ENCODE measurements at regions not wholly inside any gene's neighbourhood (a gene's known extent, or its start where the extent isn't known, plus 50 kb on each side); places are given as distances from the start of the nearest gene placed in this dataset.
"Not testable (repeated sequence)": the region's sequence is repeated elsewhere in the genome, so short reads cannot be mapped to it uniquely, and the experiment has no call there.

DNA sequence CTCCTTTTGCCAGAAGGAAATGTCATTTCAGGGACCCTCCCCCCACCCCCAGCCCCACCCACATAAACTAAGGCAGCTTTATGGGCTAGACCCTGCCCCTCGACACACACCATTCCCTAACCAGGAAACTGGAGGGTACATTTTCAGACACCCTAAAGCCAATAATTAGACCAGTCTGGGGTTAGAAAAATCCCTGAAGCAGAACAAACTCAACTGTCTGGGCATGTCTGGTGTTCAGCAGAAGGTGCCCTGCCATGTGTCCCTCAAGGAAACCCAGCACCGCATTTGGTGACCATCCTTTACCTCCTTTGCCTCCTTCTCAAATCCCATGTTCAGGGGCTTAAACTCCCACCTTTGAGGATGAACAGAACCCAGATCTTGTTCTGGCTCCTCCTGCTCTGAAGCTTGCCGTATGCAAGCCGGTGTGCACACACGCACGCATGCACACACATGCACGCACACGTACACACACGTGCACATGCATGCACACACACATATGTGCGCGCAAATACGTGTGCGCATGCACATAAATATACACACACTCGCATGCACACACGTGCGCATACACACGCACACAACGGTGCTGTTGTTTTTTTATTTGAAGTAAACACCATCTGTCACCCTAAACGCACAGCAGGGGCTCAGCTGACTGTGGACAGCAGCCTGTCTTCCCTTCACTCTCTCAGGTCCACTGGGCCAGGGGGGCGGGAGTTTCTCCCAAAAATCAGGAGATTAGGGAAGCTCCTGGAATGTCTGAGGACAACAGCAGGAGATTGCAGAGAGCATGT, 156.8 kb upstream of the TNRC6C start:
- TF ChIP-seq, protein P1, sequence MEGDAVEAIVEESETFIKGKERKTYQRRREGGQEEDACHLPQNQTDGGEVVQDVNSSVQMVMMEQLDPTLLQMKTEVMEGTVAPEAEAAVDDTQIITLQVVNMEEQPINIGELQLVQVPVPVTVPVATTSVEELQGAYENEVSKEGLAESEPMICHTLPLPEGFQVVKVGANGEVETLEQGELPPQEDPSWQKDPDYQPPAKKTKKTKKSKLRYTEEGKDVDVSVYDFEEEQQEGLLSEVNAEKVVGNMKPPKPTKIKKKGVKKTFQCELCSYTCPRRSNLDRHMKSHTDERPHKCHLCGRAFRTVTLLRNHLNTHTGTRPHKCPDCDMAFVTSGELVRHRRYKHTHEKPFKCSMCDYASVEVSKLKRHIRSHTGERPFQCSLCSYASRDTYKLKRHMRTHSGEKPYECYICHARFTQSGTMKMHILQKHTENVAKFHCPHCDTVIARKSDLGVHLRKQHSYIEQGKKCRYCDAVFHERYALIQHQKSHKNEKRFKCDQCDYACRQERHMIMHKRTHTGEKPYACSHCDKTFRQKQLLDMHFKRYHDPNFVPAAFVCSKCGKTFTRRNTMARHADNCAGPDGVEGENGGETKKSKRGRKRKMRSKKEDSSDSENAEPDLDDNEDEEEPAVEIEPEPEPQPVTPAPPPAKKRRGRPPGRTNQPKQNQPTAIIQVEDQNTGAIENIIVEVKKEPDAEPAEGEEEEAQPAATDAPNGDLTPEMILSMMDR (IDR thresholded peaks at IDR 0.05; ENCODE audit: insufficient read depth, low read length, severe bottlenecking): no peak
- FAIRE-seq: peak; percentile 80
- peaks cover 2% of the 10 kb centered on the region for H3K27me3 ChIP-seq (ENCODE audit: control insufficient read depth, insufficient read depth, low read length)
- H3K4me3 ChIP-seq (ENCODE audit: low read depth, low read length): no peak overlapping the region
- H3K36me3 ChIP-seq (ENCODE audit: control insufficient read depth, insufficient read depth, low read length): no peaks in the 10 kb centered on the region
- no peak for DNase-seq (ENCODE audit: low read depth)

DNA sequence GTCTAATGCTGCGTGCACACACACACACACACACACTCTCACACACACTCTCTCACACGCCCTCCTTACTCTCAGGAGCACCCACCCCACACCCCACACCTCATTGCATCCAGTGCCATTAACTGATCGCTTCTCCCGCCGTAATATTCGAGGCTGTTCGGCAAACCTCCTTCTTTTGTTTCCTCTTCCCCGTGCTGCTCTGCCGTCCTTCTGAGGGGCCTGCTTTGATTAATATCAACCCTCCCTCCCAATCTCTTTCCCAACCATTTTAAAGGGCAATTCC, 156.2 kb upstream of the TNRC6C start:
- FAIRE-seq: no peak
- TF ChIP-seq, protein P1 (IDR thresholded peaks at IDR 0.05; ENCODE audit: insufficient read depth, low read length, severe bottlenecking): no peak
- Histone ChIP-seq H3K4me3 (ENCODE audit: low read depth, low read length) (no peak overlapping the region), H3K27me3 (ENCODE audit: control insufficient read depth, insufficient read depth, low read length) (peaks cover 2% of the 10 kb centered on the region), H3K36me3 (ENCODE audit: control insufficient read depth, insufficient read depth, low read length) (no peaks in the 10 kb centered on the region)
- DNase-seq (ENCODE audit: low read depth): no peak

- TF ChIP-seq, protein P1 (IDR thresholded peaks at IDR 0.05; ENCODE audit: insufficient read depth, low read length, severe bottlenecking): no peak
- FAIRE-seq: no peak
- Histone ChIP-seq H3K4me3 (ENCODE audit: low read depth, low read length) (no peak overlapping the region), H3K36me3 (ENCODE audit: control insufficient read depth, insufficient read depth, low read length) (no peaks in the 10 kb centered on the region), H3K27me3 (ENCODE audit: control insufficient read depth, insufficient read depth, low read length) (peaks cover 2% of the 10 kb centered on the region)
- DNase-seq (ENCODE audit: low read depth): no peak
Observed at GRCh38 chr17:77802811-77803220, 155.7 kb upstream of the TNRC6C start.

DNA sequence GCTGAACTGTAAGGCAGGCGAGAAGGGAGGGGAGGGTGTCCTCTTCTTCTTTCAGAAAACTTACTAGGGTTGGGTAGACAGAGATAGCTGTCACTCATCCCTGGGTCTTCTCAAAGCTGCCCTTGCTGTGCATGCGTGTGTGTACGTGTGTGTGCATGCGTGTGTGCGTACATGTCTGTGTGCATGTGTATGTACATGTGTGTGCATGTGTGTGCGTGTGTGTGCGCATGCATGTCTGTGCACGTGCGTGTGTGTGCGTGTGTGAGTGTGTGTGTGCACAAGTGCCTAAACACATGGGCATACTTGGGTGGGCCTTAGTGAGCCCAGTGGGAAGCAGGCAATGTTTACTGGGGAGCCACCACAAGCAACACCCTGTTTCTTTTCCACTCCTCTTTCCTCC, 154.8 kb upstream of the TNRC6C start:
- H3K4me3 ChIP-seq (ENCODE audit: low read depth, low read length): no peak overlapping the region
- H3K36me3 ChIP-seq (ENCODE audit: control insufficient read depth, insufficient read depth, low read length): no peaks in the 10 kb centered on the region
- TF ChIP-seq, protein P1 (IDR thresholded peaks at IDR 0.05; ENCODE audit: insufficient read depth, low read length, severe bottlenecking): no peak
- peak; percentile 95 for FAIRE-seq
- no peak for DNase-seq (ENCODE audit: low read depth)
- H3K27me3 ChIP-seq (ENCODE audit: control insufficient read depth, insufficient read depth, low read length): peaks cover 2% of the 10 kb centered on the region

DNA sequence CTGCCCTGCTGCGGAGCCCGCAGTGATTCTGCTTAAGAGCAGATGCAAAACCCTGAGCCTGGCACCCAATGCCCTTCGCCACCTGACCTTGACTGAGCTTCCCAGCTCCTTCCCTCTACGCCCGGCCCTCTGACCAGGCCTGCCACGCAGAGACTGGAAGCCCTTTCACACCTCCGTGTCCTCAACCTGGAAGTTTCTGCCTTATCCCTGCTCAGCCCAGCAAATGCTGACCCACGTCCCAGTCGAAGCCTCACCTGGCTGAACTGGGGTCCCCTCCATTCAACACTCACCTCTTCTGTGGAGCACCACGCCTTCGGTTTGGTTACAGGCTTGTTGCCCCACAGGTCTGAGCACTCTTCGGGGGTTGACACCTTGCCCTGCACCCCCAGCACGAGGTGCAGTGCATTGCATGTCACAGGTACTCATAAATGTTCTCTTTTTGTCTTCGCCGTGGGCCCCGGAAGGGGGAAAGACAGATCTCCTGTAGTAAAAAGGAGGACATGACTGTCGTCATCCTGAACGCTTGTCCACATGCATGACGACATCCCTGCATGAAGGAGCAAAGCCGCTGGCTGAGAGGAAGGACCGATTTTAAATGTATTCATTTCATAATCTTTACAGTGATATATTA, 153.6 kb upstream of the TNRC6C start:
- Histone ChIP-seq H3K4me3 (ENCODE audit: low read depth, low read length) (no peak overlapping the region), H3K27me3 (ENCODE audit: control insufficient read depth, insufficient read depth, low read length) (peaks cover 2% of the 10 kb centered on the region), H3K36me3 (ENCODE audit: control insufficient read depth, insufficient read depth, low read length) (no peaks in the 10 kb centered on the region)
- DNase-seq (ENCODE audit: low read depth) (no peak), FAIRE-seq (peak; percentile 32)
- TF ChIP-seq, protein P1 (IDR thresholded peaks at IDR 0.05; ENCODE audit: insufficient read depth, low read length, severe bottlenecking): no peak

DNA sequence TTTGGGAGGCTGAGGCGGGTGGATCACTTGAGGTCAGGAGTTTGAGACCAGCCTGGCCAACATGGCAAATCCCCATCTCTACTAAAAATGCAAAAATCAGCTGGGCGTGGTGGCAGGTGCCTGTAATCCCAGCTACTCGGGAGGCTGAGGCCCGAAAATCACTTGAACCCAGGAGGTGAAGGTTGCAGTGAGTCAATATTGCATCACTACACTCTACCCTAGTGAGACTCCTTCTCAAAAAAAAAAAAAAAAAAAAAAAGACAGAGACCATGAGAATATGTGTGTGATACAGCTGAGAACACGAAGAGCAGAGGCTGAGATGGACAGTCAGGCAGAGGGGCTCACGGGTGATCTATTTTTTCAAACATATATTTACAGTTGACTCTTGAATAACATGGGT, 152.5 kb upstream of the TNRC6C start:
- not testable (repeated sequence) for H3K27me3 ChIP-seq (ENCODE audit: control insufficient read depth, insufficient read depth, low read length); H3K36me3 ChIP-seq (ENCODE audit: control insufficient read depth, insufficient read depth, low read length); FAIRE-seq

More for the DNA sequence above, 152.5 kb upstream of the TNRC6C start:
- not testable (repeated sequence) for H3K4me3 ChIP-seq (ENCODE audit: low read depth, low read length); DNase-seq (ENCODE audit: low read depth)

Data from bronchial epithelial cell (primary cell).